HG03095 (cell line): ENCODE measurements at regions not wholly inside any gene's neighbourhood (a gene's known extent, or its start where the extent isn't known, plus 50 kb on each side); places are given as distances from the start of the nearest gene placed in this dataset.
"Not testable (repeated sequence)": the region's sequence is repeated elsewhere in the genome, so short reads cannot be mapped to it uniquely, and the experiment has no call there.

Experiments
- ATAC-seq: cut with Tn5 transposase; IDR thresholded peaks from one replicate; pipeline ENCODE4 v1.9.1; 2021; ENCODE audit warnings: moderate library complexity; ENCODE audit not compliant: unreplicated experiment

- ATAC-seq = no peak
Observed at GRCh38 chr4:180966312-180966711, 1276.9 kb upstream of the TENM3 start.

GRCh38 chr4:180967936-180968335, 1275.3 kb upstream of the TENM3 start:
- no peak for ATAC-seq

- no peak for ATAC-seq
Observed at GRCh38 chr4:180973894-180974293, 1269.3 kb upstream of the TENM3 start.

- no peak for ATAC-seq
Observed at GRCh38 chr4:180990931-180991330, 1252.3 kb upstream of the TENM3 start.

- ATAC-seq = no peak
Observed at GRCh38 chr4:180993244-180993836, 1249.9 kb upstream of the TENM3 start.

- ATAC-seq = no peak
Observed at GRCh38 chr4:180994722-180995121, 1248.5 kb upstream of the TENM3 start.

- ATAC-seq = no peak
Observed at GRCh38 chr4:180999217-180999616, 1244.0 kb upstream of the TENM3 start.

- no peak for ATAC-seq
Observed at GRCh38 chr4:181004056-181004455, 1239.1 kb upstream of the TENM3 start.

- no peak for ATAC-seq
Observed at GRCh38 chr4:181006499-181007260, 1236.5 kb upstream of the TENM3 start.

GRCh38 chr4:181007751-181008150, 1235.5 kb upstream of the TENM3 start:
- ATAC-seq = no peak

GRCh38 chr4:181008164-181008563, 1235.0 kb upstream of the TENM3 start:
- no peak for ATAC-seq

GRCh38 chr4:181013162-181013561, 1230.0 kb upstream of the TENM3 start:
- no peak for ATAC-seq

- no peak for ATAC-seq
Observed at GRCh38 chr4:181017038-181017437, 1226.2 kb upstream of the TENM3 start.

GRCh38 chr4:181018472-181018871, 1224.7 kb upstream of the TENM3 start:
- no peak for ATAC-seq

GRCh38 chr4:181018913-181019312, 1224.3 kb upstream of the TENM3 start:
- ATAC-seq = no peak

- no peak for ATAC-seq
Observed at GRCh38 chr4:181020456-181020855, 1222.7 kb upstream of the TENM3 start.

- ATAC-seq = no peak
Observed at GRCh38 chr4:181021213-181021612, 1222.0 kb upstream of the TENM3 start.

- not testable (repeated sequence) for ATAC-seq
Observed at GRCh38 chr4:181030135-181030921, 1212.9 kb upstream of the TENM3 start.

GRCh38 chr4:181030961-181031360, 1212.2 kb upstream of the TENM3 start:
- ATAC-seq = no peak

GRCh38 chr4:181043486-181043885, 1199.7 kb upstream of the TENM3 start:
- no peak for ATAC-seq

- ATAC-seq = no peak
Observed at GRCh38 chr4:181046809-181047208, 1196.4 kb upstream of the TENM3 start.

- ATAC-seq = no peak
Observed at GRCh38 chr4:181051931-181052330, 1191.3 kb upstream of the TENM3 start.
